ENCODE measurements at regions not wholly inside any gene's neighbourhood (a gene's known extent, or its start where the extent isn't known, plus 50 kb on each side); places are given as distances from the start of the nearest gene placed in this dataset.
"Not testable (repeated sequence)": the region's sequence is repeated elsewhere in the genome, so short reads cannot be mapped to it uniquely, and the experiment has no call there.

GRCh38 chr3:8147711-8148110, 353.9 kb upstream of the LMCD1 start:
- DNase-seq = no peak

GRCh38 chr3:8152821-8153418, 348.7 kb upstream of the LMCD1 start:
- no peak for DNase-seq

GRCh38 chr3:8153800-8154199, 347.8 kb upstream of the LMCD1 start:
- DNase-seq = no peak

- DNase-seq = no peak
Measured at GRCh38 chr3:8154617-8155016, 347.0 kb upstream of the LMCD1 start.

GRCh38 chr3:8156138-8156537, 345.5 kb upstream of the LMCD1 start:
- no peak for DNase-seq

- DNase-seq = no peak
Measured at GRCh38 chr3:8156831-8157230, 344.8 kb upstream of the LMCD1 start.

- no peak for DNase-seq
Measured at GRCh38 chr3:8157640-8158039, 344.0 kb upstream of the LMCD1 start.

- no peak for DNase-seq
Measured at GRCh38 chr3:8164145-8164544, 337.5 kb upstream of the LMCD1 start.

GRCh38 chr3:8166014-8166413, 335.6 kb upstream of the LMCD1 start:
- no peak for DNase-seq

GRCh38 chr3:8170971-8171508, 330.6 kb upstream of the LMCD1 start:
- no peak for DNase-seq

GRCh38 chr3:8173892-8174291, 327.7 kb upstream of the LMCD1 start:
- DNase-seq = no peak

- DNase-seq = not testable (repeated sequence)
Measured at GRCh38 chr3:8176759-8177483, 324.7 kb upstream of the LMCD1 start.

- not testable (repeated sequence) for DNase-seq
Measured at GRCh38 chr3:8178516-8178915, 323.1 kb upstream of the LMCD1 start.

GRCh38 chr3:8182904-8183303, 318.7 kb upstream of the LMCD1 start:
- no peak for DNase-seq

- no peak for DNase-seq
Measured at GRCh38 chr3:8183627-8184026, 318.0 kb upstream of the LMCD1 start.

GRCh38 chr3:8186213-8186612, 315.4 kb upstream of the LMCD1 start:
- DNase-seq = no peak

GRCh38 chr3:8187996-8188395, 313.6 kb upstream of the LMCD1 start:
- DNase-seq = no peak

- DNase-seq = no peak
Measured at GRCh38 chr3:8189051-8189450, 312.6 kb upstream of the LMCD1 start.

- no peak for DNase-seq
Measured at GRCh38 chr3:8191406-8191805, 310.2 kb upstream of the LMCD1 start.

- DNase-seq = no peak
Measured at GRCh38 chr3:8197384-8197783, 304.2 kb upstream of the LMCD1 start.

GRCh38 chr3:8198605-8199004, 303.0 kb upstream of the LMCD1 start:
- DNase-seq = no peak

GRCh38 chr3:8200996-8201395, 300.6 kb upstream of the LMCD1 start:
- DNase-seq = no peak

GRCh38 chr3:8201886-8202285, 299.7 kb upstream of the LMCD1 start:
- DNase-seq = no peak

GRCh38 chr3:8204331-8204730, 297.3 kb upstream of the LMCD1 start:
- no peak for DNase-seq
